Gastrocnemius medialis (tissue), 4 donors: ENCODE measurements at regions not wholly inside any gene's neighbourhood (a gene's known extent, or its start where the extent isn't known, plus 50 kb on each side); places are given as distances from the start of the nearest gene placed in this dataset.
"Not testable (repeated sequence)": the region's sequence is repeated elsewhere in the genome, so short reads cannot be mapped to it uniquely, and the experiment has no call there.

Source experiments
- POLR2A ChIP-seq, 2 donors: fragments of 450-650 bp; IDR thresholded peaks; one replicate each; pipeline ENCODE4 v1.6.1; 2017; ENCODE audit warnings: antibody characterized with exemption in 2 of 2, mild to moderate bottlenecking in 2 of 2, moderate library complexity in 2 of 2
- TF ChIP-seq, protein P1 (sequence below), 5 experiments: fragments of 450-650 bp in 3 of 5; fragments of 200-600 bp in 2 of 5; sonication (generic) in 2 of 5; IDR thresholded peaks in 4 of 5; conservative IDR thresholded peaks in 1 of 5; 1 replicate in 4 of 5; 2 replicates in 1 of 5; pipeline ENCODE4 v1.5.1; 2016 to 2019; ENCODE audit warnings: antibody characterized with exemption in 5 of 5, mild to moderate bottlenecking in 3 of 5, moderate library complexity in 3 of 5

DNA sequence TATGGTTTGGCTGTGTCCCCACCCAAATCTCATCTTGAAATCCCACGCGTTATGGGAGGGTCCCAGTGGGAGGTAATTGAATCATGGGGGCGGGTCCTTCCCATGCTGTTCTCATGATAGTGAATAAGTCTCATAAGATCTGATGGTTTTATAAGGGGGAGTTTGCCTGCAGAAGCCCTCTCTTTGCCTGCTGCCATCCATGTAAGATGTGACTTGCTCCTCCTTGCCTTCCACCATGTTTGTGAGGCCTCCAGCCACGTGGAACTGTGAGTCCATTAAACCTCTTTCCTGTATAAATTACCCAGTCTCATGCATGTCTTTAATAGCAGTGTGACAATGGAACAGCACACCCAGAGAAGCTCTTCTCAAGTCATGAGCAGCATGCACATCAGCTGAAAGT is 119.1 kb upstream of the CARD11 start:
- TF ChIP-seq, protein P1, sequence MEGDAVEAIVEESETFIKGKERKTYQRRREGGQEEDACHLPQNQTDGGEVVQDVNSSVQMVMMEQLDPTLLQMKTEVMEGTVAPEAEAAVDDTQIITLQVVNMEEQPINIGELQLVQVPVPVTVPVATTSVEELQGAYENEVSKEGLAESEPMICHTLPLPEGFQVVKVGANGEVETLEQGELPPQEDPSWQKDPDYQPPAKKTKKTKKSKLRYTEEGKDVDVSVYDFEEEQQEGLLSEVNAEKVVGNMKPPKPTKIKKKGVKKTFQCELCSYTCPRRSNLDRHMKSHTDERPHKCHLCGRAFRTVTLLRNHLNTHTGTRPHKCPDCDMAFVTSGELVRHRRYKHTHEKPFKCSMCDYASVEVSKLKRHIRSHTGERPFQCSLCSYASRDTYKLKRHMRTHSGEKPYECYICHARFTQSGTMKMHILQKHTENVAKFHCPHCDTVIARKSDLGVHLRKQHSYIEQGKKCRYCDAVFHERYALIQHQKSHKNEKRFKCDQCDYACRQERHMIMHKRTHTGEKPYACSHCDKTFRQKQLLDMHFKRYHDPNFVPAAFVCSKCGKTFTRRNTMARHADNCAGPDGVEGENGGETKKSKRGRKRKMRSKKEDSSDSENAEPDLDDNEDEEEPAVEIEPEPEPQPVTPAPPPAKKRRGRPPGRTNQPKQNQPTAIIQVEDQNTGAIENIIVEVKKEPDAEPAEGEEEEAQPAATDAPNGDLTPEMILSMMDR (IDR thresholded peaks at IDR 0.05 in 4 of 5, conservative IDR thresholded peaks at IDR 0.05 in 1 of 5), result not testable (repeated sequence)
- not testable (repeated sequence) for TF ChIP-seq POLR2A (IDR thresholded peaks at IDR 0.05)
